ENCODE measurements at regions not wholly inside any gene's neighbourhood (a gene's known extent, or its start where the extent isn't known, plus 50 kb on each side); places are given as distances from the start of the nearest gene placed in this dataset.

GRCh38 chr5:8870349-8870958 is 675.4 kb downstream of the SEMA5A start:
- intact Hi-C loops (cut with DNase I), result no loop called here
- Histone ChIP-seq H3K27me3 (no peaks in the 10 kb centered on the region), H3K9me3 (no peaks in the 10 kb centered on the region), H3K36me3 (no peaks in the 10 kb centered on the region), H3K4me3 (no peak overlapping the region), H3K27ac (no peak overlapping the region), H3K4me1 (no peaks in the 10 kb centered on the region)
- TF ChIP-seq, protein P1, sequence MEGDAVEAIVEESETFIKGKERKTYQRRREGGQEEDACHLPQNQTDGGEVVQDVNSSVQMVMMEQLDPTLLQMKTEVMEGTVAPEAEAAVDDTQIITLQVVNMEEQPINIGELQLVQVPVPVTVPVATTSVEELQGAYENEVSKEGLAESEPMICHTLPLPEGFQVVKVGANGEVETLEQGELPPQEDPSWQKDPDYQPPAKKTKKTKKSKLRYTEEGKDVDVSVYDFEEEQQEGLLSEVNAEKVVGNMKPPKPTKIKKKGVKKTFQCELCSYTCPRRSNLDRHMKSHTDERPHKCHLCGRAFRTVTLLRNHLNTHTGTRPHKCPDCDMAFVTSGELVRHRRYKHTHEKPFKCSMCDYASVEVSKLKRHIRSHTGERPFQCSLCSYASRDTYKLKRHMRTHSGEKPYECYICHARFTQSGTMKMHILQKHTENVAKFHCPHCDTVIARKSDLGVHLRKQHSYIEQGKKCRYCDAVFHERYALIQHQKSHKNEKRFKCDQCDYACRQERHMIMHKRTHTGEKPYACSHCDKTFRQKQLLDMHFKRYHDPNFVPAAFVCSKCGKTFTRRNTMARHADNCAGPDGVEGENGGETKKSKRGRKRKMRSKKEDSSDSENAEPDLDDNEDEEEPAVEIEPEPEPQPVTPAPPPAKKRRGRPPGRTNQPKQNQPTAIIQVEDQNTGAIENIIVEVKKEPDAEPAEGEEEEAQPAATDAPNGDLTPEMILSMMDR (IDR thresholded peaks at IDR 0.05), result no peak
- TF ChIP-seq POLR2AphosphoS5 (IDR thresholded peaks at IDR 0.05; ENCODE audit: insufficient read depth in 1 of 2, low read depth in 1 of 2) (no peak), POLR2A (IDR thresholded peaks at IDR 0.05) (no peak)
- DNase-seq (ENCODE audit: extremely low spot score in 2 of 2), result no peak

DNA sequence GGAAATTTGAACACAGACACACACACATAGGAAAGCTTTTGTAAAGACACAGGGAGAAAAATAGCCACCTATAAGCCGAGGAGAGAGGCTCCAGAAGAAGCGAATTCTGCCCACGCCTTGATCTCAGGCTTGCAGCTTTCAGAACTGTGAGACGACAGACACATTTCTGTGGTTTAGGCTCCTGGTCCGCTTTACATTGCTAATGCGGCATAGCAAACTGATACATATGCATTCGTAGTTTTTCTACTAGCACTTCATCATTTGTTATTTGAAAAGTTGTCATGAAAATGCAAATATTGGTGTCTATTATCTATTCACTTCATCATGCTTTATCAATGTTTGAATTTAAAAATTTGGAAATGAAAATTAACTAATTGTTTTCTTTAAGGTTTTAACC is 674.9 kb downstream of the SEMA5A start:
- intact Hi-C loops (cut with DNase I), result no loop called here

DNA sequence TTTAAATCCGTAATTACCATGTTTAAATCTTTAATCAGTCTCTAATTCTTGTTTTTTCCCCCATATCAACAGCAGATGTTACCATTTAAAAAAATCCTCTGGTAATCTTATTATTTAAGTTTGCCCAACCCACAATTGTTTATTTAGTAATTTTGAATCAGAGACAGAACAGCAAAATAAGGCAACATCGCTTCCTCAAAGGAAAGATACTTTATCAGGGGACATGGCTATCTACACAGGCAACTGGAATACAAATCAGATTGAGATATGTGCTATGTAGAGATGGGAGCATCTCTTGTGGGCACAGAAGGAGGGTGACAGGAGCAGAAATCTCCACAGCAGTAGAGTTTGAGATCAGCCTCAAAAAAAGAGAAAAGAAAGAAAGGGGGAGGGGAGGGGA is 674.4 kb downstream of the SEMA5A start:
- Histone ChIP-seq H3K36me3 (no peaks in the 10 kb centered on the region), H3K9me3 (no peaks in the 10 kb centered on the region), H3K27ac (no peak overlapping the region), H3K4me1 (no peaks in the 10 kb centered on the region), H3K27me3 (no peaks in the 10 kb centered on the region), H3K4me3 (no peak overlapping the region)
- no peak for TF ChIP-seq POLR2AphosphoS5 (IDR thresholded peaks at IDR 0.05; ENCODE audit: insufficient read depth in 1 of 2, low read depth in 1 of 2)
- TF ChIP-seq POLR2A (IDR thresholded peaks at IDR 0.05), result no peak
- TF ChIP-seq, protein P1 (IDR thresholded peaks at IDR 0.05), result no peak
- intact Hi-C loops (cut with DNase I), result no loop called here
- DNase-seq (ENCODE audit: extremely low spot score in 2 of 2), result no peak

More for the DNA sequence above, 674.9 kb downstream of the SEMA5A start:
- no peak for DNase-seq (ENCODE audit: extremely low spot score in 2 of 2)
- H3K27ac ChIP-seq, result no peak overlapping the region
- H3K9me3 ChIP-seq, result no peaks in the 10 kb centered on the region
- TF ChIP-seq POLR2A (IDR thresholded peaks at IDR 0.05), result no peak
- TF ChIP-seq POLR2AphosphoS5 (IDR thresholded peaks at IDR 0.05; ENCODE audit: insufficient read depth in 1 of 2, low read depth in 1 of 2), result no peak
- TF ChIP-seq, protein P1 (IDR thresholded peaks at IDR 0.05), result no peak
- no peaks in the 10 kb centered on the region for H3K27me3 ChIP-seq
- H3K36me3 ChIP-seq, result no peaks in the 10 kb centered on the region
- H3K4me1 ChIP-seq, result no peaks in the 10 kb centered on the region
- H3K4me3 ChIP-seq, result no peak overlapping the region

DNA sequence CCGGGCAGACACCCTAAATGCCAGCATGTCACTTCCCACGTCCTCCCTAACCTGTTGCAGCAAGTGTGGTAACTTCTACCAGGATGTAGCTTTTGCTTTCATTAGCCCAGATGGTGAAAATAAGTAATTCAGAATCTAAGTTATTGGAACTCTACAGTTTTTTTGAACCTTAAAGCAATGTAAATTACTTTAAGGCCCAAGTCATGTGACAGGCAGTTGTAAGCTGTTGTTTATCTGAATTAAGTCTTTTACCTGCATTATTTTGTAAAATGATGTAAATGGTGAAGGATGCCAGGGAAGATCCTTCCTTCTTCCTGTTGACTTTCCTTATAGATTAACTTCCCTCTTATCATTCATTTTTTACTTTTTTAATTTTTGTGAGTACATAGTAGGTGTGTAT is 670.2 kb downstream of the SEMA5A start:
- H3K4me1 ChIP-seq, result no peaks in the 10 kb centered on the region
- no peaks in the 10 kb centered on the region for H3K27me3 ChIP-seq
- no peak for DNase-seq (ENCODE audit: extremely low spot score in 2 of 2)
- intact Hi-C loops (cut with DNase I), result no loop called here
- H3K27ac ChIP-seq, result no peak overlapping the region
- TF ChIP-seq, protein P1 (IDR thresholded peaks at IDR 0.05), result no peak
- TF ChIP-seq POLR2AphosphoS5 (IDR thresholded peaks at IDR 0.05; ENCODE audit: insufficient read depth in 1 of 2, low read depth in 1 of 2), result no peak
- no peak for TF ChIP-seq POLR2A (IDR thresholded peaks at IDR 0.05)
- no peak overlapping the region for H3K4me3 ChIP-seq
- no peaks in the 10 kb centered on the region for H3K36me3 ChIP-seq
- no peaks in the 10 kb centered on the region for H3K9me3 ChIP-seq

GRCh38 chr5:8879248-8879647 is 666.6 kb downstream of the SEMA5A start:
- H3K4me3 ChIP-seq, result no peak overlapping the region
- no peak for TF ChIP-seq POLR2AphosphoS5 (IDR thresholded peaks at IDR 0.05; ENCODE audit: insufficient read depth in 1 of 2, low read depth in 1 of 2)
- no peak for TF ChIP-seq POLR2A (IDR thresholded peaks at IDR 0.05)
- TF ChIP-seq, protein P1 (IDR thresholded peaks at IDR 0.05), result no peak
- H3K9me3 ChIP-seq, result no peaks in the 10 kb centered on the region
- H3K4me1 ChIP-seq, result no peaks in the 10 kb centered on the region
- H3K27ac ChIP-seq, result no peak overlapping the region
- DNase-seq (ENCODE audit: extremely low spot score in 2 of 2), result no peak
- no peaks in the 10 kb centered on the region for H3K36me3 ChIP-seq
- no peaks in the 10 kb centered on the region for H3K27me3 ChIP-seq
- intact Hi-C loops (cut with DNase I), result no loop called here
